Ishikawa (cell line): ENCODE measurements at regions not wholly inside any gene's neighbourhood (a gene's known extent, or its start where the extent isn't known, plus 50 kb on each side); places are given as distances from the start of the nearest gene placed in this dataset.

ENCODE experiments used
- CEBPB ChIP-seq: IDR thresholded peaks from 2 replicates; pipeline ENCODE4 v1.6.1; 2012
- EP300 ChIP-seq: IDR thresholded peaks from 2 replicates; pipeline ENCODE4 v1.6.1; 2012; ENCODE audit warnings: borderline replicate concordance
- RAD21 ChIP-seq: IDR thresholded peaks from 2 replicates; pipeline ENCODE4 v1.6.1; 2012; ENCODE audit warnings: low read depth
- TAF1 ChIP-seq: IDR thresholded peaks from 2 replicates; pipeline ENCODE4 v1.6.1; 2012; ENCODE audit warnings: low read depth, mild to moderate bottlenecking
- TCF12 ChIP-seq: IDR thresholded peaks from 2 replicates; pipeline ENCODE4 v1.6.1; 2012; ENCODE audit warnings: low read depth
- YY1 ChIP-seq: IDR thresholded peaks from 2 replicates; pipeline ENCODE4 v1.6.1; 2012; ENCODE audit warnings: low read depth
- TF ChIP-seq, protein P1 (sequence below): IDR thresholded peaks from 2 replicates; pipeline ENCODE4 v1.6.1; 2012
- TF ChIP-seq, protein P2 (sequence below): IDR thresholded peaks from 2 replicates; pipeline ENCODE4 v1.6.1; 2012; ENCODE audit warnings: low read depth, mild to moderate bottlenecking
- TF ChIP-seq, protein P3 (sequence below): IDR thresholded peaks from 2 replicates; pipeline ENCODE4 v1.6.1; 2012

DNA sequence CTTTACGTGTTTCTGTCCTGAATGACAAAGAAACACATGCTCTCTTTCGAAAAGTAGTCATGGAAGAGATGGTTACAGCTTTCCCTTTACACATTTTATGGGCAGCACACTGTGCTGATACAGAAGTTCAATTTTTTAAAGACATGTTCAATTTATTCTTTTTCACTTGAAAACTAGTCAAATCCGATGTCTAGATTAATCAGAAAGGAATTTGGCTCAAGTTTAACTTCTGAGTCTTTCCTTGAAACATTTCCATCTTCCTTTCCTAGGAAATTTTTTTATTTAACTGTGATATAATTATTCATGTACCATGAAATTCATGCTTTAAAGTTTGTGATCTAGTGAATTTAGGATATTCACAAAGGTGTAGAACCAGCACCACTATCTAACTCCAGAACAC lies 360.1 kb downstream of the TNS3 start:
- TF ChIP-seq YY1, result no peak
- no peak for TF ChIP-seq EP300
- TF ChIP-seq, protein P1, sequence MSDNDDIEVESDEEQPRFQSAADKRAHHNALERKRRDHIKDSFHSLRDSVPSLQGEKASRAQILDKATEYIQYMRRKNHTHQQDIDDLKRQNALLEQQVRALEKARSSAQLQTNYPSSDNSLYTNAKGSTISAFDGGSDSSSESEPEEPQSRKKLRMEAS, result no peak
- TF ChIP-seq, protein P2, sequence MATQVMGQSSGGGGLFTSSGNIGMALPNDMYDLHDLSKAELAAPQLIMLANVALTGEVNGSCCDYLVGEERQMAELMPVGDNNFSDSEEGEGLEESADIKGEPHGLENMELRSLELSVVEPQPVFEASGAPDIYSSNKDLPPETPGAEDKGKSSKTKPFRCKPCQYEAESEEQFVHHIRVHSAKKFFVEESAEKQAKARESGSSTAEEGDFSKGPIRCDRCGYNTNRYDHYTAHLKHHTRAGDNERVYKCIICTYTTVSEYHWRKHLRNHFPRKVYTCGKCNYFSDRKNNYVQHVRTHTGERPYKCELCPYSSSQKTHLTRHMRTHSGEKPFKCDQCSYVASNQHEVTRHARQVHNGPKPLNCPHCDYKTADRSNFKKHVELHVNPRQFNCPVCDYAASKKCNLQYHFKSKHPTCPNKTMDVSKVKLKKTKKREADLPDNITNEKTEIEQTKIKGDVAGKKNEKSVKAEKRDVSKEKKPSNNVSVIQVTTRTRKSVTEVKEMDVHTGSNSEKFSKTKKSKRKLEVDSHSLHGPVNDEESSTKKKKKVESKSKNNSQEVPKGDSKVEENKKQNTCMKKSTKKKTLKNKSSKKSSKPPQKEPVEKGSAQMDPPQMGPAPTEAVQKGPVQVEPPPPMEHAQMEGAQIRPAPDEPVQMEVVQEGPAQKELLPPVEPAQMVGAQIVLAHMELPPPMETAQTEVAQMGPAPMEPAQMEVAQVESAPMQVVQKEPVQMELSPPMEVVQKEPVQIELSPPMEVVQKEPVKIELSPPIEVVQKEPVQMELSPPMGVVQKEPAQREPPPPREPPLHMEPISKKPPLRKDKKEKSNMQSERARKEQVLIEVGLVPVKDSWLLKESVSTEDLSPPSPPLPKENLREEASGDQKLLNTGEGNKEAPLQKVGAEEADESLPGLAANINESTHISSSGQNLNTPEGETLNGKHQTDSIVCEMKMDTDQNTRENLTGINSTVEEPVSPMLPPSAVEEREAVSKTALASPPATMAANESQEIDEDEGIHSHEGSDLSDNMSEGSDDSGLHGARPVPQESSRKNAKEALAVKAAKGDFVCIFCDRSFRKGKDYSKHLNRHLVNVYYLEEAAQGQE, result no peak
- no peak for TF ChIP-seq TCF12
- no peak for TF ChIP-seq RAD21
- TF ChIP-seq TAF1, result no peak
- TF ChIP-seq CEBPB, result no peak
- TF ChIP-seq, protein P3, sequence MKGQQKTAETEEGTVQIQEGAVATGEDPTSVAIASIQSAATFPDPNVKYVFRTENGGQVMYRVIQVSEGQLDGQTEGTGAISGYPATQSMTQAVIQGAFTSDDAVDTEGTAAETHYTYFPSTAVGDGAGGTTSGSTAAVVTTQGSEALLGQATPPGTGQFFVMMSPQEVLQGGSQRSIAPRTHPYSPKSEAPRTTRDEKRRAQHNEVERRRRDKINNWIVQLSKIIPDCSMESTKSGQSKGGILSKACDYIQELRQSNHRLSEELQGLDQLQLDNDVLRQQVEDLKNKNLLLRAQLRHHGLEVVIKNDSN, result no peak
